ENCODE measurements at regions not wholly inside any gene's neighbourhood (a gene's known extent, or its start where the extent isn't known, plus 50 kb on each side); places are given as distances from the start of the nearest gene placed in this dataset.
"Not testable (repeated sequence)": the region's sequence is repeated elsewhere in the genome, so short reads cannot be mapped to it uniquely, and the experiment has no call there.

DNA sequence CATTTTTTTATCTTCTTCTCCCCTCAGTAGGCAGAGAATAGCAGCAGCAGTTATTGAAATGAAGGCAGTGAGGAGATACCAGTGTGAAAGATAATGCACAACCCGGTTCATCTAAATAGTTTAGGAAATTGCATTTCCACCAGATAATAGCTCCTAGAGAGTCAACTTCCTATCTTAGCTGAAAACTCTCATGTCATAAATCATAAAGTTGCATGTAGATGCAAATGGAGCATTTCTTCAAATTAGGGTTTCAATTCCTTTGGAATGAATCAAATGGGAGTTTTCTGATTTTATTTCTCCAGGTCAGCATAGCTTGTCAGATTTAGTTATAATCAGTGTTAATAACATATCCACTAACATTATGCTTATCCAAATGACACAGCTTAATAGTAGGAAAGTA lies 335.3 kb downstream of the CNTNAP4 start:
- DNase-seq: no peak

DNA sequence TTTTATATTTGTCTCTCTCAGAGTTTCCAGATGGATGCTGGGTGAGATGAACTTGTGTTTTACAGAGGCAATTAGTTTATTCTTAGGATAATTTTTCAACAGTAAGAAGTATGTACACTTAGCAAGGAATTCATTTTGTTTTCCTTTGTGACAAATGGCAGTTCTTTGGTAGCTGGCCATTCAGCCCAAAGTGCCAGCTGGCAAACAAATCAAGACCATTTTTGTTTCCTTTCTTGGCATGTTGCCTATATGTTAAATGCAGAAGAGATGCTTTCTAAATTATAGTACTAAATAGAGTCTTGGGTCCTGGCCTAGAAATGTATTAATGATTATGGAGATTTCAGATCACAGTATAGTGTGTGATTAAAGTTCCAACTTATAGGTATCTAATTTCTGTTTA lies 337.1 kb downstream of the CNTNAP4 start:
- DNase-seq: no peak

- DNase-seq: no peak
Observed at GRCh38 chr16:76622876-76623275, 345.7 kb downstream of the CNTNAP4 start.

DNA sequence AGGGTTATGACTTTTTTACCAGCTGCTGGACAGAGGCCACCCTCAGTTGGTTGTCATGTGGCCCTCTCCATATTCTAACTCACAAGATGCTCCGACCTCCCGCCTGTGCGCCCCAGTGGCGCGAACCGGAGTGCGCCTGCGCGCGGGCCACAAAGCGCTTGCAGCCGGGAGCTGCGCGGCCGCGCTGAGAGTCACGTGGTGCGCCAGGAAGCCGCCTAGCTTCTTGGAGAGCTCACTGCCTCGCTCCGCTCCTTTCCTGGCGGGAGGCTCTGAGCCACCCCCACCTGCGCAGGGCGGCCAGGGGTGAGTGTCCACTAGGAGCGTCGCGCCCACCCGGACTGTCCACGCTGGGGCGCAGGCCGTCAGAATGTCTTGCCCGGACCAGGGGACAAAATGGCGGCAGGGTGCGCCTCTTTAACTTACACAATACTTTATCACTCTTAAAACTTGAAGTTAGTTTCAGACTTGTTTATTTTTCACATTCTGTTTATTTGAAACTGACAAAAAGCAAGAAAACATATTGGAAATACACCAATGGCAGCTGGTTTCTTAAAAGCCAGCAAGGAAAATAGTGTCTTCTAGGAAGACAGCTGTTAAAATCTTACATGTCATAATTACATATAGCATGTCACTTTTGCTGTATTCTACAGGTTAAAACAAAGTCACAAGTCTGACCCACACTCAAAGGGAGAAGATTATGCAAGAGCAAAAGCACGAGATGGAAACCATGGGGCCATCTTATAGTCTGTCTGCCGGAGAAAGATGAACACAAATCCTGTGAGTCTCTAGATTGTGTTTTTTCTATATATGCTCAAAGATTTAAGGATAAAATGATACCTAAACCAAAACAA lies 357.9 kb downstream of the CNTNAP4 start:
- DNase-seq: peak; percentile 7

GRCh38 chr16:76639685-76640289 lies 362.6 kb downstream of the CNTNAP4 start:
- DNase-seq: no peak

- DNase-seq: no peak
Observed at GRCh38 chr16:76650582-76650981, 373.4 kb downstream of the CNTNAP4 start.

DNA sequence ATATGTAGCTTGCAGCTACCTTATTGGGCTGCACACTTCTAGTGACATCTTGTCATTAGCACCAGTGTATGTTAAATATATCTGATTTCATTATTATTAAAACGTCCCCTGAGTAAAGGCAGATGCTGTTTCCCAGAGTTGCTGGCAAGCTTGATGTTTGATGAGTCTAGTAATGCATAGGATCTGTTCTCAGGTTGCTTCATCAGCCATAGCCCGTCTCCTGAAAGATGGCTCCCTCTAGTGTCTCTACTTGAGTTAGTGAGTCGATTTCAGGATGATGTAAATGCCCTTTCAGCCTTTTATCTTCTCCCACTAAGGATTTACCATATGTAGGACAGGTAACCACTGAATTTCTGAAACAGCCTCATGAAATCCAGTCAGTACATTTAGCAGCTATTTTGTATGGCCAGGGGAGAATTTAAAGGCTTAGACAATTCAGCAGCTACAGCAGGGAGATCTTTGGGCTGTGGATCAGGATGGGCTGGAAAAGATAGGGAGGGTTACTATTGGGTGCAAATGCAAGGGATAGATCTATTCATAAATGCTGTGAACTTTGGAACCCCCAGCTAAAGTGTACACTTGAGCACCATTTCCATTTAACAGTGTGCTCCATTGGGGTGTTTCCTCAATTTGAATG lies 376.3 kb downstream of the CNTNAP4 start:
- no peak for DNase-seq

- no peak for DNase-seq
Observed at GRCh38 chr16:76654088-76654820, 377.1 kb downstream of the CNTNAP4 start.

GRCh38 chr16:76656994-76657393 lies 379.8 kb downstream of the CNTNAP4 start:
- no peak for DNase-seq

DNA sequence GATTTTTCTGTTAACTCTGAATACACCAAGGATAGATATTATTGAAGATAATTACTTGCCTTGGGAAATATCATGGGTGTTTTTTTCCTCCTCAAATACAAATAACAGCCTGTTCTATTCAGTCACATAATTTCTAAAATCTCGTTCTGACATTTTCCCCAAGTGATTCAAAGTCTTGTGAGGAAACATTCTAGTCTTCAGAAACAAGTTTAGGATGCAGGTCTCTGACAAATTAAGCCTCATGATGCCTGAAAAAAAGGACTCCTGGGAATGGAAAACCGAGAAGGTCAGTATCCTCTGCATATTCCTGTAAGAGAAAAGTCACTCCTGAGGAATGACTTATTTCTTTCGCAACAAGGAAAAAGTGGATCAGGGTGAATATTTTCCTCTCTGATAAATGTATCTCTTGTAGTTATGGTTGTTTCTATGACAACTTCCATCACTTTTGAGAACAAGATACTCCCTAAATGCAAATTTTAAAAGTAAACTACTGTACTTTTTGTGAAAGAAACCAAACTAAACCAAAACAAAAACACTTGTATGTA lies 384.6 kb downstream of the CNTNAP4 start:
- no peak for DNase-seq

GRCh38 chr16:76665571-76666275 lies 388.5 kb downstream of the CNTNAP4 start:
- DNase-seq: no peak

- no peak for DNase-seq
Observed at GRCh38 chr16:76668207-76668725, 391.1 kb downstream of the CNTNAP4 start.

GRCh38 chr16:76669288-76669687 lies 392.1 kb downstream of the CNTNAP4 start:
- DNase-seq: no peak

DNA sequence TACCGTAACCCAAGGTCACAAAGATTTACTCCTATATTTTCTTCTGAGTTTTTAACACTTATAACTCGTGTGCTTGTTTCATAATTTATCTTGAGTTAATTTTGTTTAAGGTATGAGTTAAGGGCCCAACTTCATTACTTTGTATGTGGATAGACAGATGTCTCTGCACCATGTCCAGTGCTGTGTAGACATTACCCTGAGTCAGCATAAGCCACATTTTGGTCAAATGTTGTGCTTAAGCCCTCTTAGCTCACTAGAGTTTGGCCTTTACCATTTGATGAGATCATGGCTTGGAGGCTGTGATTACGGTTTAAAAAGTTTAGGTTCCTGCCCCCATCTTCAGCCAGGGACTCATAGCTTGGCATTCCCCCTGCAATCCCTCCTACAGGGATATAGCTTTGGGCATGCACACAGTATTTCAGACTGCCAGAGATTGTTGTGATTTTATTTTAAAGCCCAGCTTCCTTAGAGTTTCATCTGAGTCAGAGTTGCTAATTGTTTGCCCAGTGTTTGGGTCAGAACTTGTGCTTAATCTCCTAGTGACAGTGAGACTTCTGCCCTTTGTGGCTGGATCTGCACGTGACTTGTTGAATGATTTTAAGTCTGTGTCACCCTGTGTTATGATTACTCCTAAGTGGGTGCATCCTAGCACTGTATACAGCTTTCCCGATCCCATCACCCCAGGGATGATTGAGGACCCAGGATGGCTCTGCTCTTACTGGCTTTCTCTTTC lies 393.1 kb downstream of the CNTNAP4 start:
- no peak for DNase-seq

DNA sequence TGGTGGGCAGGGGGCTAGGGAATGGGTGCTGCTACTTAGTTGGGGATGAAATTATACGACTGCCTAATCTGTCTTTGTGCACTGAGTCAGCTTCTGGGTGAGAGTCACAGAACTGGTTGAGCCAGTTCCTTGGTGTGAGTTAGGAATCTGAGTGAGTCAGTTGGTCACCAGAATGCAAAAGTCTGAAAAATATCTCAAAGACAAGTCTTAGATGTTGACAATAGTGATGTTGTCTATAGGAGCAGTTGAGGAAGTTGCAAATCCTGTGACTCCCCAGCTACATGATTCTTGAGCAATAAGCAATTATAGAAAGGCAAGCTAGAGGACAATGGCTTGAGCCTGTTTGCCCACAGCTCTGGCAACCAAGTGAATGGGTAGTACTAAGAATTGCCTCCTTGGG lies 399.2 kb downstream of the CNTNAP4 start:
- DNase-seq: no peak

GRCh38 chr16:76681296-76681695 lies 404.1 kb downstream of the CNTNAP4 start:
- no peak for DNase-seq

DNA sequence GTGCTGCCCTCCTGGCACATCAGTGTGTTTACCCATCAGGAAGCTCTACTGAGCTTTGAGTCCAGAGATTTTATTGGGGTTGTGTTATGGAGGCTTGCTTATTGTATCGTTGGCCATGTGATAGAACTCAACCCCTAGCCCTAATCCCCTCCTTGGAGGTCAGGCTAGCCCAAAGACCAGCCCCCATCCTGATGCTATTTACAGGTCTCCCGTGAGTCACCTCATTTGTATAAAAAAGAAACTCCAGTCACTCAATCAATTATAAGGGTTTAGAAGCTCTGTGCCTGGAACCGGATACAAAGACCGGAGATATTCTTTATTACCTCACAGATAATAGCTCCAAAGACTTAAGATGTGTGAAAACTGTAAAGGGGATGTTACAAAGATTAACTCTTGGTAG lies 405.9 kb downstream of the CNTNAP4 start:
- no peak for DNase-seq

DNA sequence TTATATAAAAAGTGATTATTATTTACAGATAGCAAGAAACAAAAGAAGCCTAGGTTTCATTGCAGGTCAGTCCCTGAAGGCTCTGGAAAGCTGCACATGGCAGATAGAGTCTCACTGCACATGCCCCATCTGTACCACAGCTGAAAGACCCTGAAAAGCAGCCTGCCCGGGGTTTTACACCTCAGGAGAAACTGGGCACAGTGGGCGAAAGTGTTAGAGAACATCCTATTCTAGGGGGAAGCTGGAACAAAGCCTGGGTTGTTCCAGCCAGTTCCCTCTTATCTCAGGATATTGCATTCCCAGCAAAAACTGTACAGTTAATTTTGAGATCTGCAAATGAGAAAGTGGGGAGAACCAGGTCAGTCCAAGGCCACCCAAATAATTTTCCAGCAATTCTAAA lies 419.7 kb downstream of the CNTNAP4 start:
- DNase-seq: no peak

GRCh38 chr16:76705892-76706291 lies 428.7 kb downstream of the CNTNAP4 start:
- no peak for DNase-seq

DNA sequence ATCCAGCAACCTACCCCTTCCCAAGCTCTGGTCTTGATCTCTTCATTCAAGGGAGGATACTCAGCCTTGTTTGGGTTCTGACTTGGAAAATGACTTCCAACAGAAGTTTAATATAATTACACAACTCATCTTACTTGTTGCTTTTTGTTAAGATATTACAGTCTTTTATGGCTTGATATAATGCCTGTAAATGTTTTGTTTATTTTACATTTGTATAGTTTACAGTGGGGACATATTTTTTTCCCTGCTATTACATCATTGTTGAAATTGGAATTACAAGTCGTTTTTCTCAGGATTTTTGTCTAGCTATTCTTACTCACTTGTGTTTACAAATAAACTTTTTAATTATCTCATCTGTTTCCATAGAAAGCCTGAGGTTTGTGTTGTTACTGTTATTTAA lies 436.0 kb downstream of the CNTNAP4 start:
- no peak for DNase-seq

GRCh38 chr16:76716251-76716650 lies 439.1 kb downstream of the CNTNAP4 start:
- not testable (repeated sequence) for DNase-seq
